ENCODE measurements at regions not wholly inside any gene's neighbourhood (a gene's known extent, or its start where the extent isn't known, plus 50 kb on each side); places are given as distances from the start of the nearest gene placed in this dataset.
"Not testable (repeated sequence)": the region's sequence is repeated elsewhere in the genome, so short reads cannot be mapped to it uniquely, and the experiment has no call there.

- no peak for DNase-seq
Observed at GRCh38 chr1:186775881-186776560, 52.7 kb upstream of the PLA2G4A start.

GRCh38 chr1:186775036-186775435, 53.7 kb upstream of the PLA2G4A start:
- DNase-seq: no peak

- DNase-seq: no peak
Observed at GRCh38 chr1:186772228-186772627, 56.5 kb upstream of the PLA2G4A start.

- no peak for DNase-seq
Observed at GRCh38 chr1:186770421-186770820, 58.3 kb upstream of the PLA2G4A start.

- DNase-seq: no peak
Observed at GRCh38 chr1:186768906-186769305, 59.8 kb upstream of the PLA2G4A start.

GRCh38 chr1:186765446-186765845, 63.3 kb upstream of the PLA2G4A start:
- no peak for DNase-seq

GRCh38 chr1:186763107-186763506, 65.6 kb upstream of the PLA2G4A start:
- DNase-seq: peak; percentile 77

- DNase-seq: no peak
Observed at GRCh38 chr1:186762653-186763052, 66.1 kb upstream of the PLA2G4A start.

- no peak for DNase-seq
Observed at GRCh38 chr1:186761358-186761757, 67.4 kb upstream of the PLA2G4A start.

GRCh38 chr1:186760446-186760845, 68.3 kb upstream of the PLA2G4A start:
- DNase-seq: no peak

GRCh38 chr1:186758896-186759606, 69.7 kb upstream of the PLA2G4A start:
- DNase-seq: not testable (repeated sequence)

GRCh38 chr1:186757851-186758250, 70.9 kb upstream of the PLA2G4A start:
- no peak for DNase-seq

- no peak for DNase-seq
Observed at GRCh38 chr1:186754542-186755145, 74.1 kb upstream of the PLA2G4A start.

- DNase-seq: no peak
Observed at GRCh38 chr1:186753241-186753640, 73.0 kb upstream of the PTGS2 start.

- no peak for DNase-seq
Observed at GRCh38 chr1:186750257-186750656, 70.0 kb upstream of the PTGS2 start.

GRCh38 chr1:186749820-186750219, 69.6 kb upstream of the PTGS2 start:
- DNase-seq: no peak

GRCh38 chr1:186747661-186748060, 67.4 kb upstream of the PTGS2 start:
- no peak for DNase-seq

GRCh38 chr1:186745531-186746146, 65.4 kb upstream of the PTGS2 start:
- no peak for DNase-seq

- DNase-seq: no peak
Observed at GRCh38 chr1:186741640-186742039, 61.4 kb upstream of the PTGS2 start.

- DNase-seq: no peak
Observed at GRCh38 chr1:186740324-186740723, 60.1 kb upstream of the PTGS2 start.

GRCh38 chr1:186739515-186739914, 59.3 kb upstream of the PTGS2 start:
- no peak for DNase-seq

GRCh38 chr1:186738926-186739325, 58.7 kb upstream of the PTGS2 start:
- DNase-seq: no peak

GRCh38 chr1:186736971-186737685, 56.9 kb upstream of the PTGS2 start:
- no peak for DNase-seq

All from NCI-H226 (cell line).